ENCODE measurements at regions not wholly inside any gene's neighbourhood (a gene's known extent, or its start where the extent isn't known, plus 50 kb on each side); places are given as distances from the start of the nearest gene placed in this dataset.

- no peak overlapping the region for H2BK12ac ChIP-seq (ENCODE audit: low read length)
- H3K18ac ChIP-seq (ENCODE audit: low read length), result no peak overlapping the region
- no peak overlapping the region for H2AFZ ChIP-seq (ENCODE audit: low read length)
- H2BK15ac ChIP-seq (ENCODE audit: low read length), result no peak overlapping the region
- no peaks in the 10 kb centered on the region for H3K4me1 ChIP-seq (ENCODE audit: control insufficient read depth in 2 of 2, insufficient read depth in 1 of 2, low read depth in 1 of 2, low read length in 2 of 2)
- no peak for DNase-seq (ENCODE audit: low spot score)
- H2BK5ac ChIP-seq (ENCODE audit: low read length), result no peak overlapping the region
- H3K79me1 ChIP-seq (ENCODE audit: low read depth, low read length), result no peaks in the 10 kb centered on the region
- H3K9me3 ChIP-seq (replicated peaks in 1 of 2; ENCODE audit: control insufficient read depth in 2 of 2, insufficient read depth in 1 of 2, low read depth in 1 of 2, low read length in 2 of 2), result no peaks in the 10 kb centered on the region
- no peak overlapping the region for H4K8ac ChIP-seq (ENCODE audit: low read depth, low read length)
- no peak overlapping the region for H3K27ac ChIP-seq (replicated peaks; ENCODE audit: low read length)
- no peak overlapping the region for H2BK120ac ChIP-seq (ENCODE audit: low read depth, low read length)
- H2AK5ac ChIP-seq (ENCODE audit: low read depth, low read length), result no peak overlapping the region
- H3K4me3 ChIP-seq (ENCODE audit: low read length in 2 of 2), result no peak overlapping the region
- no peaks in the 10 kb centered on the region for H3K27me3 ChIP-seq (ENCODE audit: control insufficient read depth in 3 of 3, insufficient read depth in 3 of 3, low read depth in 1 of 3, low read length in 3 of 3)
- no peak overlapping the region for H3K4ac ChIP-seq (ENCODE audit: low read length)
- no peak overlapping the region for H3K9ac ChIP-seq (ENCODE audit: low read depth, low read length, poor library complexity)
- H3K23ac ChIP-seq (ENCODE audit: low read depth, low read length, poor library complexity), result no peak overlapping the region
- H3K4me2 ChIP-seq (ENCODE audit: insufficient read depth, low read length, poor library complexity, severe bottlenecking), result no peak overlapping the region
- H3K36me3 ChIP-seq (replicated peaks in 1 of 2; ENCODE audit: control insufficient read depth in 2 of 2, insufficient read depth in 2 of 2, low read length in 2 of 2), result no peaks in the 10 kb centered on the region
- no peak overlapping the region for H3K14ac ChIP-seq (ENCODE audit: low read length)
- H4K91ac ChIP-seq (ENCODE audit: low read depth, low read length, poor library complexity), result no peak overlapping the region
Measured at GRCh38 chr2:228407821-228408220, 226.3 kb upstream of the SPHKAP start.

GRCh38 chr2:228401065-228401912 is 219.8 kb upstream of the SPHKAP start:
- H3K4me3 ChIP-seq (ENCODE audit: low read length in 2 of 2), result no peak overlapping the region
- no peak for DNase-seq (ENCODE audit: low spot score)
- no peaks in the 10 kb centered on the region for H3K9me3 ChIP-seq (replicated peaks in 1 of 2; ENCODE audit: control insufficient read depth in 2 of 2, insufficient read depth in 1 of 2, low read depth in 1 of 2, low read length in 2 of 2)
- H2AFZ ChIP-seq (ENCODE audit: low read length), result no peak overlapping the region
- no peak overlapping the region for H2BK5ac ChIP-seq (ENCODE audit: low read length)
- H2AK5ac ChIP-seq (ENCODE audit: low read depth, low read length), result no peak overlapping the region
- no peak overlapping the region for H3K4ac ChIP-seq (ENCODE audit: low read length)
- no peaks in the 10 kb centered on the region for H3K36me3 ChIP-seq (replicated peaks in 1 of 2; ENCODE audit: control insufficient read depth in 2 of 2, insufficient read depth in 2 of 2, low read length in 2 of 2)
- no peak overlapping the region for H2BK12ac ChIP-seq (ENCODE audit: low read length)
- no peak overlapping the region for H2BK15ac ChIP-seq (ENCODE audit: low read length)
- no peak overlapping the region for H4K91ac ChIP-seq (ENCODE audit: low read depth, low read length, poor library complexity)
- H4K8ac ChIP-seq (ENCODE audit: low read depth, low read length), result no peak overlapping the region
- no peak overlapping the region for H3K18ac ChIP-seq (ENCODE audit: low read length)
- H2BK120ac ChIP-seq (ENCODE audit: low read depth, low read length), result no peak overlapping the region
- no peaks in the 10 kb centered on the region for H3K79me1 ChIP-seq (ENCODE audit: low read depth, low read length)
- H3K14ac ChIP-seq (ENCODE audit: low read length), result no peak overlapping the region
- no peaks in the 10 kb centered on the region for H3K27me3 ChIP-seq (ENCODE audit: control insufficient read depth in 3 of 3, insufficient read depth in 3 of 3, low read depth in 1 of 3, low read length in 3 of 3)
- H3K4me1 ChIP-seq (ENCODE audit: control insufficient read depth in 2 of 2, insufficient read depth in 1 of 2, low read depth in 1 of 2, low read length in 2 of 2), result no peaks in the 10 kb centered on the region
- H3K9ac ChIP-seq (ENCODE audit: low read depth, low read length, poor library complexity), result no peak overlapping the region
- H3K4me2 ChIP-seq (ENCODE audit: insufficient read depth, low read length, poor library complexity, severe bottlenecking), result no peak overlapping the region
- H3K27ac ChIP-seq (replicated peaks; ENCODE audit: low read length), result no peak overlapping the region
- no peak overlapping the region for H3K23ac ChIP-seq (ENCODE audit: low read depth, low read length, poor library complexity)
- no CpG with 5 or more reads among the region's 3 CpGs for WGBS, 2 donors (ENCODE audit: extremely low coverage in 2 of 2, insufficient read length in 2 of 2, insufficient replicate concordance in 1 of 2)

- Histone ChIP-seq H3K36me3 (replicated peaks in 1 of 2; ENCODE audit: control insufficient read depth in 2 of 2, insufficient read depth in 2 of 2, low read length in 2 of 2) (no peaks in the 10 kb centered on the region), H2BK15ac (ENCODE audit: low read length) (no peak overlapping the region), H2BK120ac (ENCODE audit: low read depth, low read length) (no peak overlapping the region), H4K8ac (ENCODE audit: low read depth, low read length) (no peak overlapping the region), H3K79me1 (ENCODE audit: low read depth, low read length) (no peaks in the 10 kb centered on the region), H3K4me2 (ENCODE audit: insufficient read depth, low read length, poor library complexity, severe bottlenecking) (no peak overlapping the region), H3K4ac (ENCODE audit: low read length) (no peak overlapping the region), H3K4me3 (ENCODE audit: low read length in 2 of 2) (no peak overlapping the region), H3K27ac (replicated peaks; ENCODE audit: low read length) (no peak overlapping the region), H3K9ac (ENCODE audit: low read depth, low read length, poor library complexity) (no peak overlapping the region), H3K18ac (ENCODE audit: low read length) (no peak overlapping the region), H3K4me1 (ENCODE audit: control insufficient read depth in 2 of 2, insufficient read depth in 1 of 2, low read depth in 1 of 2, low read length in 2 of 2) (no peaks in the 10 kb centered on the region), H2BK12ac (ENCODE audit: low read length) (no peak overlapping the region), H3K9me3 (replicated peaks in 1 of 2; ENCODE audit: control insufficient read depth in 2 of 2, insufficient read depth in 1 of 2, low read depth in 1 of 2, low read length in 2 of 2) (no peaks in the 10 kb centered on the region), H3K23ac (ENCODE audit: low read depth, low read length, poor library complexity) (no peak overlapping the region), H2AK5ac (ENCODE audit: low read depth, low read length) (no peak overlapping the region), H4K91ac (ENCODE audit: low read depth, low read length, poor library complexity) (no peak overlapping the region), H2BK5ac (ENCODE audit: low read length) (no peak overlapping the region), H3K27me3 (ENCODE audit: control insufficient read depth in 3 of 3, insufficient read depth in 3 of 3, low read depth in 1 of 3, low read length in 3 of 3) (no peaks in the 10 kb centered on the region), H3K14ac (ENCODE audit: low read length) (no peak overlapping the region), H2AFZ (ENCODE audit: low read length) (no peak overlapping the region)
- WGBS, 2 donors (ENCODE audit: extremely low coverage in 2 of 2, insufficient read length in 2 of 2, insufficient replicate concordance in 1 of 2), result no CpG with 5 or more reads among the region's 3 CpGs
- DNase-seq (ENCODE audit: low spot score), result no peak
Measured at GRCh38 chr2:228387776-228388175, 206.3 kb upstream of the SPHKAP start.

- Histone ChIP-seq H3K4me3 (ENCODE audit: low read length in 2 of 2) (no peak overlapping the region), H3K27me3 (ENCODE audit: control insufficient read depth in 3 of 3, insufficient read depth in 3 of 3, low read depth in 1 of 3, low read length in 3 of 3) (no peaks in the 10 kb centered on the region), H2BK12ac (ENCODE audit: low read length) (no peak overlapping the region), H3K4me1 (ENCODE audit: control insufficient read depth in 2 of 2, insufficient read depth in 1 of 2, low read depth in 1 of 2, low read length in 2 of 2) (no peaks in the 10 kb centered on the region), H3K9me3 (replicated peaks in 1 of 2; ENCODE audit: control insufficient read depth in 2 of 2, insufficient read depth in 1 of 2, low read depth in 1 of 2, low read length in 2 of 2) (no peaks in the 10 kb centered on the region), H3K4me2 (ENCODE audit: insufficient read depth, low read length, poor library complexity, severe bottlenecking) (no peak overlapping the region), H3K9ac (ENCODE audit: low read depth, low read length, poor library complexity) (no peak overlapping the region), H3K14ac (ENCODE audit: low read length) (no peak overlapping the region), H4K91ac (ENCODE audit: low read depth, low read length, poor library complexity) (no peak overlapping the region), H3K79me1 (ENCODE audit: low read depth, low read length) (no peaks in the 10 kb centered on the region), H2BK120ac (ENCODE audit: low read depth, low read length) (no peak overlapping the region), H3K23ac (ENCODE audit: low read depth, low read length, poor library complexity) (no peak overlapping the region), H2BK5ac (ENCODE audit: low read length) (no peak overlapping the region), H3K18ac (ENCODE audit: low read length) (no peak overlapping the region), H2AFZ (ENCODE audit: low read length) (no peak overlapping the region), H3K36me3 (replicated peaks in 1 of 2; ENCODE audit: control insufficient read depth in 2 of 2, insufficient read depth in 2 of 2, low read length in 2 of 2) (no peaks in the 10 kb centered on the region), H4K8ac (ENCODE audit: low read depth, low read length) (no peak overlapping the region), H3K4ac (ENCODE audit: low read length) (no peak overlapping the region), H2BK15ac (ENCODE audit: low read length) (no peak overlapping the region), H2AK5ac (ENCODE audit: low read depth, low read length) (no peak overlapping the region), H3K27ac (replicated peaks; ENCODE audit: low read length) (no peak overlapping the region)
- no CpG with 5 or more reads among the region's 3 CpGs for WGBS, 2 donors (ENCODE audit: extremely low coverage in 2 of 2, insufficient read length in 2 of 2, insufficient replicate concordance in 1 of 2)
- no peak for DNase-seq (ENCODE audit: low spot score)
Measured at GRCh38 chr2:228378696-228379425, 197.4 kb upstream of the SPHKAP start.

Data from neuronal stem cell (in vitro differentiated cells).